Middle frontal gyrus (tissue), 1 donor: ENCODE measurements at regions not wholly inside any gene's neighbourhood (a gene's known extent, or its start where the extent isn't known, plus 50 kb on each side); places are given as distances from the start of the nearest gene placed in this dataset.

Experiments used
- DNase-seq: peaks from one replicate; pipeline ENCODE4 v3.0.0-alpha.2; 2015; ENCODE audit warnings: low spot score; ENCODE audit errors: extremely low spot score

DNA sequence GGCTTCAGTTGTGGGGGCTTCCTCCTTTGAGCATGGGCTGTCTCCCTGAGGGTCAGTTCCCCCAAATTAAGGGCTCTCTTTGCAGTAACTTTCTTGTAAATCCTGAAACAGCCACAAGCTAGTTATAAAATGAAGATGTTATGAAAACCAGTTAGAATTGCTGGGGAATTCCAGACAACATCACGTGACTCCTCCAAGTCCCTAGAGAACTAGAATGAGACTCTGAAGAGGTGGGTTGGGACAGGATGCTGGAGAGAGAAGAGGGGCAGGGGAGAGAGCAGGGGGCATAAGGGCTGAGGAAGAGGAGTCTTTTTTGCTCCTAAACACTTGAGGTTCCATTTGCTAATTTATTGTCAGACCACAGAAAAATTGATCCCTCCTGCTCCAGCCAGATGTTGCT is 380.3 kb downstream of the DHX35 start:
- no peak for DNase-seq

DNA sequence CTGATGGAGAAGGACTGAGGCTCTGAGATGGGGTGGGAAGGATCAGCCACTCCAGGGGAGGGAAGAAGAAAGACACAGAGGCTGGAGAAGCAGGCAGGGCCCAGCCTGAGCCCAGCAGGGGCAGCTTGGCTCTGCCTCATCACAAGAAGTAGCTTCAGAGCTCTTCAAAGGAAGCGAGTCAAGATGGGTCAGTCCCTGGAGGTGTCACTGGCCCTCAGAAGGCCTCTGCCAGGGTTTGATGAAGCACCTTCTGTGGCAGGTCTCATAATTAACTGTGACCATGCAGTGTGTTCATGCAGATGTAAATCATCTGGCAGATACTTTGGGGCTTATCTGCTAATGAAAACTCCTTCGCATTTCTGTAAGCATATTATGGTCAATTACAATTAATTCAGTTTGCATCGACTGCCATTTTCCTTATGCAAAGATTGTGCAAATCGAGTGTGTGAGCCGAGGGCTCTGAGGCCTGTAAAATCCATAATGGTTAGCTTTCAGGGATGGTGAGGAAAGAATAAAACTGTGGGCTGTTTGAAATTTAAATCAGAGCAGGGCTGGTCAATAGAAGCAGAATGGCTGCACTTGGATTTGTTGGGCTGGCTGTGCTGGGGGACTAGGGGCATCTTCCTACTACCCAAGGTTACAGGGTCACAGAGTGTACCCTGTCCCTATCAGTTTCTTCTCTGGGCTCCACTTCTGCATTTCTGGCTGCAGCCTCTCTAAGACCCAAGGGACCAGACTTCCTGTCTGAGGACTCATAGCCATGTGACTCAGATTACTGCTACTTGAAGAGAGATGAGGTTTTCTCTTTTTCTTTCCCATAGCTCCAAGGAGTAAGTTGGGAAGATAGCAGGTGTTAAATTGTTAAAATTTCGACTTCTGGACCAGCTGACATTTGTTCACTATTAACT is 376.6 kb downstream of the DHX35 start:
- DNase-seq = no peak

DNA sequence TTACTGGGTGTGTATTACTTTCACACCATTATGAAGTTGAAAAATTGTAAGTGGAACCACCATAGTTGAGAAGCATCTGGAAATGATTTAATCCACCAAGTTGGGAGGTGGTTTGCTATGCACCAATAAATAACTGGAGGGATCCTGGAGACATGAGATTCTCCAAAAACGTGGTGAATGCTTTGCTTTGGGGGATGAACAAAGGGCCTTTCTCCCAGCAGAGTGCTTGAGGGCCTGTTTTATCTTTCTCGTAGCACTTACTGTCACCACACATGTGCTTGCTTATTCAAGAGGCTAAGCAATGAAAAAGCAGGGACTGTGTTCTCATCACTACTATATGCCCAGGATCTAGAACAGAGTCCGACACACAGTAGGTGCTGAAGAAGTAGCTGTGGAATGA is 371.1 kb downstream of the DHX35 start:
- no peak for DNase-seq

DNA sequence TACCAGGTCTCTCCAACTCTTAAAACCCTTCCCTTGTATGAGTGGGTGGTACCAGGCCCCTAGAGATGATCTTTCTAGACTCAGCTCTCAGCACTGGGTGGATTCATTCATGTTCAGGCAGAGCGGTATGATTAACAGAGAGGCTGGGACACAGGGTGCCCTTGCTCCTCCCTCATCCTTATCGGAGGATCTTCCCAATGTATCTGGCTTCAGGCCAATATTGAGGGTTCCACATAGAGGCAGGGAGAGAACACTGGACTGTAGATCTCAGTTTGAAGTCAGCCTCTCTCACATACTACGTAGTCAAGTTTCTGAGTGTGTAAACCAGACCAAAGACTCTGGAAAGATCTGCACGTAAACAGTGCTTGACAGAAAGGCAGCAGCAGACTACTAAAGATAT is 366.2 kb downstream of the DHX35 start:
- no peak for DNase-seq

DNA sequence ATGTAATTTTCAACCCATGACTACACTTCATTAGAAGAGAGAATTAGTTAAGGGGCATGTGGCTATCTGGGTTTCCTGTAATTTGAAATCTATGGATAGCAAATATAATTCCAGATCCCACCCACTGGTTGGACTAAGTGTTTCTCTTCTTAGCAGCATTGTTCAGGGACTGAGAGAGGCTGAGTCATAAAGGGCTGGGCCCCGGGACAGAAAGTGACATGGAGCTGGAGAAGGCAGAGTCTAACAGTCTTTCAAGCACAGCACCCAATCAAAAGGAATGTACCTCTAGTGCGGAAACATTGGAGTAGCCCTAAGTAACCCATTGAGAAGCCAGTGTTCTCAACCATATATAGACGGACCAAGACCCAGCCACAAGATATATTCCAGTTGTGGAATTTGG is 363.9 kb downstream of the DHX35 start:
- DNase-seq = no peak

DNA sequence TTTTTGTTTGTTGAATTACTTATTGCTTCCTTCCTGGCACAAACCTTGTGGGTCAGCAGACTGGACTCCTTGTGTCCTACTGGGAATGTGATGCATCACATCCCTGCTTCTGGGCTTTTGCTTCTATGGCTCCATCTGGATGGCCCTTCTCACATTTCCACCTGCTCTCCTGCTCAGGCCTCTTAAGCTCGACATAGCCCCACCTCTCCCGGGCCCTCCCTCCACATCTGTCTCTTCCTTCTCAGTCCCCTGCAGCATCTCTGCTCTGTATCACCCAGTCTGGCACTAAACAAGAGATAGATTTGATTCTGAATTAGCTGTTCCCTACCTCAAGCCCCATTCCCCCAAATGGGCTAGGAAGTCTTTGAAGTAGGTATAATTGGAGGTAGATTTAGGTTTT is 356.8 kb downstream of the DHX35 start:
- no peak for DNase-seq

DNA sequence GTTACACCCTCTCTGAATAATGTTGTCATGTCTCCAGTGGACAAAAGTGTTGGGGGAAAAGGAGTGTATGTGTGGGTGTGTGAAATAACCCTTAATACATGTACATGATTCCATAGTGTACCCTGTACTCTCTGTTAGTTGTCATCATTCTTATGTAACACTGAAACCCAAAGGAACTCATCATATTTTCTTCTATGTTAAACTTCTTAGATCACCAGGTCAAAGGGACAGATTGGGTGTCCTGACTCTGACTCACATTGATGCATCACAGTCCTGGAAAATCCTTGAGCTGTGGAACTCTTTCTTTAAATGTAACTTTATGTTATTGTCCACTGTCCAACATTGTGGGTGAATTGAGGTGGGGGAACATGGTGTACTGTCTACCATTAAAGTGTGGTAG is 350.5 kb downstream of the DHX35 start:
- no peak for DNase-seq

DNA sequence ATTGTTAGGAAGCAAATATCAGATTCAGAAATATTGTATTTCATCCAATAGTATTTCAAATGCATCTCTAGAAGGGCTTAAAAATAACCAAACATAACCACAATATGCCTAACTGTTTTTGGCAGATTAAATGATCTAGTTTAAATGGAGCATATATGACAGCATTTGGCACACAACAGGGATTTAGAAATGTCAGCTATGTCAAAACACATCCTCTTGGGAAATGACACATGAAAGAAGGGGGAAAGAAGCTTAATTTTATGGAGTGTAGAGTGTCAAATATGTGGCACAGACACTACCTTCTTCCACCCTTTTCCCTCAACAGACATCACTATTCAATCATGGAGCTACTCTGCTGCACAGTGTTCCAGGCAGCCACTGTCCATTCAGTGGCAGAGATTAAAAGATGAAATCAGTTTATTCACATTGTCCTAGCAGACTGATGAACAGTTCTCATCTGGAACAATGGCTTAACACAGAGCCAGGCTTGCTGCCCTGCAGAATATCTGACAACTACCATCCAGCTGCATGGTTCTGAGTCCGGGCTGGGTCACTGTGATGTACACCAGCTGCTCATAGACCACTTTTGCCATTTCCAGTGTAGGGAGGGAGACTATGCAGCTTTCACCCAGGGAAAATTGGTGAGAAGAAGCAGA is 349.8 kb downstream of the DHX35 start:
- peak; percentile 9 for DNase-seq

DNA sequence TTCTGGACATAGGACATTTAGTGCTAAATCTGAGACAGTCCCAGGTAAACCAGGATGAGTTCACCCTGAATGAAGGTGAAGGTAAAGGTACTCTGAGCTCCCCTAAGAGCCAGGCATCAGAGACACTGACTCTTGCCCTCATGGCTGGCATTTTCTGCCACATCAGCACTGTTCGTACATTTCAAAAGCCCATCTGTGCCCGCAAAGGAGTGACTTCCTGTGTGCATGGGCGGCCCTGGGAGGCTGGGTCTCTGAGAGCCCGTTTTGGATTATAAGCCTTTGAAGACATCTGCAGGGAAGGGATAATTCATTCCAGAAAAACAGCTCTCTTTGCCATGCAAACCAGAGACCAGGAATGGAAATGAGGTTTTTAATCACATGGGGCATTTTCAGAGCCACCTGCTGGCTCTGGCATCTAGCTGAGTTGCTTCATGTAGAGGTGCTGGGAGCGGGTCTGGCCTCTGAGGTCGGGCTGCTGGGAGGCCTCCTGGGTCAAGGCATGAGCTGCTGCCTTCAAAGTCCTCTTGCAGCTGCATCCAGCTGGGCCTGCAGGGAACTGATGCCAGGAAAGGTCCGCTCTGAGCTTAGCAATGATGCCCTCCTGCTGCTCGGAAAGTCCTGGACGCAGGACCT is 348.3 kb downstream of the DHX35 start:
- DNase-seq = no peak

DNA sequence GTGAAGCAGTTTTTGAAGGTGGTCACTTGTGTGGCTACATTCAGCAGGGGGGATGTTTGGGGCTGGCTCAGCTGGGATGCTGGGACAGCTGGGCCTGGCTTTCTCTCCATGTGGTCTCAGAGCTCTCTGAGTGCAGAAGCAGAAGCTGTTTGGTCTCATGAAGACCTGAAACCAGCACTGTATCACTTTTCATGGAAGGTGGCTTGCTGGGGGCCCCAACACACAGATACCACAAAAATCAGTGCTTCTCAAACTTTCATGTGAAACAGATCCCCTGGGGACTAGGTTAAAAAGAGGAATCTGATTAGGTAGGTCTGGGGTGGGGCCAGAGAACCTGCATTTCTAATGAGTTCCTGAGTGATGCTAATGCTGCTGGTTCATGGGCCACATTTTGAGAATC is 347.3 kb downstream of the DHX35 start:
- DNase-seq = no peak

DNA sequence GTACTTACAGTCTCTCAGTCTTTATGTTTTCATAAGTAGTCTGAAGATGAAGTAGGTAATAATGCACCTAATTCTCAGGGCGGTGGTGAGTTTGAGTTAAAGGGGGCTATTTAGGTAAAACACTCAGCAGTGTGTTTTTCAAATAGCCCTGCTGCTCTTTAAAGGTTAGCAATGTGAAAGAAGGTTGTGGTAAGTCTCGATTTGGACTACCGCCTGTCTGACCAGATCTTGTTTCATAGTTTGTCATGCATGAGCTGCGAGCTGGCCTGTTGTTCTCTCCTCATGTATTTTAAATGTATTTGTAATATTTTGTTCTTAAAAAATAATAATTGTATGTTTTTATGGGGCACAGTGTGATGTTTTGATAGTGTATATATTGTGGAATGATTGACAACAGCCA is 340.2 kb downstream of the DHX35 start:
- DNase-seq = no peak

DNA sequence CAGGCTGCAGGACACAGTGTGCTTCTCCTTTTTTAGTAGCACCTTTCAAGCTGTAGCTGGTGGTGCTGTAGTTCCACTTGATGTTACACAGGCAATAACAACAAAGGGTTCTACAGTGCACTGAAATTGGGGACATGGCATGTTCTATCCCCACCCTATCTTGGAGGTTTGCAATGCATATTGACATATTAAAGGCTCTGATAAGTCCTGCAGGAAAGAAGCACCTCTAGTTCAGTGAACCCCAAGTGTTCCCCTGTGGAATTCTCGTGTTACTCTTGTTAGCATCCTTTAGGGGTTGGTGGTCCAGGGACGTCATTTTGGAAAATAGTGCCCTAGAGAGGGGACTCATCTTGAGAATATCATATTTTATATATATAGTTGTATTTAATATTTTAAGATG is 337.6 kb downstream of the DHX35 start:
- no peak for DNase-seq

DNA sequence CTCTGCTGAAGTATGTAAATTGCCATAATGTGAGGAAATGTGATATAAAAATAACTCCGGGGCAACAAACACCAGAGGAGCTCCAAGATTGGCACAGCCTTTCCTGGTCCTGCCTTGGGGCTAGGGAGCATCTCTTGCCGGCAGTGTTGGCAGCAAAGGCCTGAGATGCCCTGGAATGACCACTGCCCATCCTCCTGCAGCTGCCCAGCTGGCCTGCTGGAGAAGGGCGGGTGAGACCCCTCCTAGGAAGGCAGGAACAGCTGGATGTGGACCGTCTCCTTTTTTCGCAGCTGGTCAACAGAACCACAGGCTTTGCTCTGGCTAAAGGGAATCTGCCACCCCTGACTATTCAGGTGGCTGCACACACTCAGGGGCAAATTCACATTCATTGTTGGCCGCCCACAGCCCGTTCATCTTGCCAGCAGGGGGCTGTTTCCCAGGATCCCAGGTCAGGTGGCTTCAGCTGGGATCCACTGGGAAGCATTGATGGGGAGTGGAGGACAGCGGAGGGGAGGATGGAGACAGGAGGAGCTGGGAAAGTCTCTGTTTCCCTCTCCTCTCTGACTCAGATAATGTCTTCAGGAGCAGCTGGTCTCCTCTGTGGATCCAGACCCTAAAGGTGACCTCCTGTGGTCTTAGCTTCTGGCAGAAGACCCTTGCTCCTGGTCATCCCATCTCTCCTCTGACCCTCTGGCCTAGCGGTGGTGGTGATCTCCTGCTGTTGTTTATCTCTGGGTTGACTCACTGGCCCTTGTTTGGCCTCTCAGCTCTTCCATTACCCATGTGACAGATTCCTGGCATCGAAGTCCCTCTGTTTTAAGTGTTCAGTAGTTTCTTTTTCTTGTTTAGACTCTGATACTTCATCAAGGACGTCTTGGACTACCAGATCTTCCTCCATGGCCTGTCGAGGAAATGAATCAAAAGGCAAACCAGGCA is 336.7 kb downstream of the DHX35 start:
- no peak for DNase-seq

DNA sequence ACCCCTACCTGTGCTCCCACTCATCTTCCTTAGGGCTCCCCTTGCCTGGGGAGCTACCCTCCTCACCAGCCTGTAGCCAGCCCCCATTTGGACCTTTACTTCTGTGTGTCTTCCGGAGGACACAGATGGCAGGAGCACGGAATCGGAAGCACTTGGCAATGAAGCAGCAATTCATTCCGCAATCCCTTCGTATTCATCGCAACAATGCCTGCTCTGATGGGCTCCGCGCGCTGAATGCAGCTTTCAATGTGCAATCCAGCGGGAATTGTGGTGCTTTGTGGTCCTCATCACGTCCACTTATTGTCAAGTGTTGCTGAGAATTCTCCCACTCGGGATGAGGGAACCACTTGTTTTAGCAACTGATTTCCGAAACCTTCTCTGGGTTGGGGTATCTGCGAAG is 336.0 kb downstream of the DHX35 start:
- DNase-seq = no peak

DNA sequence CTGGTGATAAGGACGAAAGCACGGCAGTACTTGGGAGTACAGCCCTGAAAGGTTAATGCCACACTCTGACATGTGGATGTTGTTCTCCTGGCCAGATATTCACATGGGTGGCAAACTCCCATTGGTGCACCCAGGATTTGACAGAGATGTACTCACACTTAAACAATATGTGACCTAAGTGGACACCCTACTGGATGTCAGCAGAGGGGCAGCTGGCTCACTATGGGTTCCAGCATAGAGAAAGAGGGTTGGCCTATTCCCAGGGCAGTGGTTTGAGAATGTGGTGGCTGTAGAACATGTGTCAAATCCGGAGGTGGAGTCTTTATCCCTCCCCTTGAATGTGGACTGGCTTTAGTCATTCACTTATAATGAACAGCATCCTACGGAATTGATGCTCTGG is 333.2 kb downstream of the DHX35 start:
- no peak for DNase-seq

DNA sequence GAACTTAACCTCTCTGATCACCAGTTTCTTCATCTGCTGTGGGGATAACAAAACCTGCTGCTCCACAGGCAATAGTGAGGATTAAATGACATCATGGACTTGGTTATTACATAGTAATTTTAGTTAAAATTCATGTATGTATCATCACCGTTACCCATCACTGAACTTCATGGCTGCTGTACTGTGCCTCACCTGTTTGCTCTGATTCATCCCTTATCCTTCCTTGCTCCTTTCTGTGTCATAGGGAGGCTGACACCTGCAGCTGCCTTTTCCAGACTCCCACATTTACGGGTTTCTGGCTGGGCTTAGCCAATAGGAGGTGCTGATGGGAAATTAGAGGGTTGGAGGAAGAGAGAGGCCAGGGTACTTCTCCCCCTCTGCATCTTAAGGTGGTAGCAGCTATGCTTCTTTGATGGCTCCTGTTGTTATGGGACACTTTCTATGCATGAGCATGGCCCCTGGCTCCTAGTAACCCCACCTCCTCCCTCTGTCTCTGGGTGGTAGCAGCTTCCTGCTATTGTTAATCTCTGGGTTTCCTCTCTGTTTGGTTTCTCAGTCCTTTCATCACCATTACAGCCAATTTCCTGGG is 332.1 kb downstream of the DHX35 start:
- no peak for DNase-seq

DNA sequence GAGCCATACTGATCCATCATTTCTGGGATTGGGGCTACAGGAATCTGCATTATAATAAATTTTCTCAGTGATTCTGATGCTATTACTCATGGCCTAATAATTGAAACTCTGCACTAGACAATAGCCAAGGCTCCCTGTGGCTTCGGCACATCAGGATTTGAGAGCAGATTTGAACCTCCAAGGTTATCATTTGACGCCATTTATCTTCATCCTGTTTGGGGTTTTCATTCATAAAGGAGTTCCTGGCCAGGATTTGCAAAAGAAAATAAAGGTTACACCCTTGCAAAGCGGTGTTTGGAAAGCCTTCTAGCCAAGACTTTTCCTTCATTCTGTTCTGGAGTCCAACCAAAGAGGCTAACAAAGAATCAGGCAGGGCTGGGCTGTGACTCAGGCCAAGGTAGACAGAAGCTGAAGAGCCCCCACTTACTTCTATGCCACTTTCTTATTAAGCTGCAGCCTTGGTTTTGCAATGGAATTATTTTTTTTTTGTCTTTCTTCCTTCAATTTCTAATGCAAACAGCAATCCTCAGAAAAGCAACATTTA is 330.1 kb downstream of the DHX35 start:
- DNase-seq = no peak

DNA sequence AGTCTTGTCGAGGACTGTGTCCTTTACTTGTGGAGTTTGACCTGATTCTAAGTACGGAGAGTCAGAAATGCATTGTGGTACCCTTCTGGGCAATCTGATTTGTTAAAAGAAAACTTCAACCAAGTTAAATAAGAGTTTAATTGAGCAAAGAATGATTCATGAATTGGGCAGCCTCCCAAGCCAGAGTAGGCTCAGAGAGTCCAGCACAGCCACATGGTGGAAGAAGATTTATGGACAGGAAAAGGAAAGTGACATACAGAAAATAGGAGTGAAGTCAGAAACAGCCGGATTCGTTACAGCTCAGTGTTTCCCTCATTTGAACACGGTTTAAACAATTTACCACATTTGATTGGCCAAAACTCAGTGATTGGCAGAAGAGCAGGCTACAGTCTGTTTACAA is 329.2 kb downstream of the DHX35 start:
- DNase-seq = no peak

DNA sequence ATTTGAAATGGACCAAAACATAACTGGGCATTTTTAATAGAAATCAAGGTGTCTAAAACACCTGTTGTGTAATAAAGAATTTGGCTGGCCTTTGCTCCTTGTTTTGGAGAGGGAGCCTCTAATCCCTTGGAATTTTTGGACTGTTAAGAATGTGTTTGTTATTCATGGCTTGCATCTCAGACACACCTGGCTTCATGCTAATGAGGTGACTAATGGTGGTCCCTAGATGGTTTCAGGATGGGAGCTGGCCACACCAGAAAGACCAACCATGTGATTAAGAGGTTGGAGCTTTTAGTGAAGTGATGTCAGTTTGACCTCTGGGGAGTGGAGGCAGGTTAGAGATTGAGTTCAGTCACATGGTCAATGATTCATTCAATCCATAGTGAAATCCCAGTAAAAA is 328.4 kb downstream of the DHX35 start:
- DNase-seq = no peak

DNA sequence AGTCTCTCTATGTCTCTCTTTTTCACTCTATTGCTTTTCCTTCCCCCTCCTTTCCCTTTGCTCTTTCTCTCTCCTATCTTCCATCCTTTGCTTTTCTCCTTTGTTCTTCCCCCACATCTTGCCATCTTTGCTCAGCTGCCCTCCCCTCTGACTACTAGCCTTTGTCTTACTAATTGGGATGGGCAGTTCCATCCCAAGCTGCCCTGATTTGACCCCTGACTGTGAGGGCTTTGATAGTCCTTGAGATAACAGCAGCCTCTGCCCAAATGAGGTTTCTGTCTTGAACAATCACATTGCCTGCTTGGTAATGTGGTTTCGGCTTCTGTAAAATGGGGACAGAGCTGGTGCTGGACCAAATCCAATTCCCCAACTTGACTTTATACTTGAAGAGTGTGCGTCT is 327.7 kb downstream of the DHX35 start:
- DNase-seq = no peak

DNA sequence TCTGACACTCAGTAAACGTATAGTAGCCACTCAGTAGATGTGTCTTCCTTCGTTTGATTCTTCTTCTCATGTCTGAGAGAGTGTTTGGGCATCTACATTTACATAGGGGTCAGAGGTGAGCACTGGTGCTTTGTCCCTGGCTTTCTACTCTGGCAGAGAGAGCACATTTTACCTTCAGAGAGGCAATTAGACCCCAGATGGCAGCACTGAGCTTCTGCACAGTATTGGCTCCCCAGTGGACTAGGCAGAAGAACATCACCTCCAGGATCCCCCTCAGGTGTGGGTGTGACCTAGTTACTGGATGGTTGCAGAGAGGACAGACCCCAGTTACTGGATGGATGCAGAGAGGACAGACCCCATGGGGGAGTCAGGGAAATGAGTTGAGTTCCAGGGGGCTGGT is 327.2 kb downstream of the DHX35 start:
- no peak for DNase-seq
